PC-3 (cell line): ENCODE measurements at regions not wholly inside any gene's neighbourhood (a gene's known extent, or its start where the extent isn't known, plus 50 kb on each side); places are given as distances from the start of the nearest gene placed in this dataset.

Source experiments
- CTCF ChIP-seq: fragments of 300-600 bp; sonication (generic); conservative IDR thresholded peaks from 2 replicates; pipeline ENCODE4 v1.5.1; 2017; ENCODE audit warnings: antibody characterized with exemption, low read depth, mild to moderate bottlenecking, low read length
- EZH2 ChIP-seq: fragments of 300-600 bp; sonication (generic); IDR thresholded peaks from one replicate; pipeline ENCODE4 v1.6.1; 2017; ENCODE audit warnings: antibody characterized with exemption, mild to moderate bottlenecking, low read length; ENCODE audit not compliant: unreplicated experiment
- EZH2phosphoT487 ChIP-seq: fragments of 300-600 bp; sonication (generic); IDR thresholded peaks from 2 replicates; pipeline ENCODE4 v1.6.1; 2018; ENCODE audit warnings: mild to moderate bottlenecking, antibody characterized with exemption, low read length, borderline replicate concordance

- TF ChIP-seq EZH2 = no peak
- no peak for TF ChIP-seq CTCF
- no peak for TF ChIP-seq EZH2phosphoT487
Measured at GRCh38 chr5:34578962-34579361, 77.2 kb upstream of the RAI14 start.
